Bone marrow (tissue), 2 donors: ENCODE measurements at regions not wholly inside any gene's neighbourhood (a gene's known extent, or its start where the extent isn't known, plus 50 kb on each side); places are given as distances from the start of the nearest gene placed in this dataset.
"Not testable (repeated sequence)": the region's sequence is repeated elsewhere in the genome, so short reads cannot be mapped to it uniquely, and the experiment has no call there.

Source experiments
- DNase-seq, 2 donors: peaks; one replicate each; lab custom pipeline; 2025; lab: John Stamatoyannopoulos, UW

DNA sequence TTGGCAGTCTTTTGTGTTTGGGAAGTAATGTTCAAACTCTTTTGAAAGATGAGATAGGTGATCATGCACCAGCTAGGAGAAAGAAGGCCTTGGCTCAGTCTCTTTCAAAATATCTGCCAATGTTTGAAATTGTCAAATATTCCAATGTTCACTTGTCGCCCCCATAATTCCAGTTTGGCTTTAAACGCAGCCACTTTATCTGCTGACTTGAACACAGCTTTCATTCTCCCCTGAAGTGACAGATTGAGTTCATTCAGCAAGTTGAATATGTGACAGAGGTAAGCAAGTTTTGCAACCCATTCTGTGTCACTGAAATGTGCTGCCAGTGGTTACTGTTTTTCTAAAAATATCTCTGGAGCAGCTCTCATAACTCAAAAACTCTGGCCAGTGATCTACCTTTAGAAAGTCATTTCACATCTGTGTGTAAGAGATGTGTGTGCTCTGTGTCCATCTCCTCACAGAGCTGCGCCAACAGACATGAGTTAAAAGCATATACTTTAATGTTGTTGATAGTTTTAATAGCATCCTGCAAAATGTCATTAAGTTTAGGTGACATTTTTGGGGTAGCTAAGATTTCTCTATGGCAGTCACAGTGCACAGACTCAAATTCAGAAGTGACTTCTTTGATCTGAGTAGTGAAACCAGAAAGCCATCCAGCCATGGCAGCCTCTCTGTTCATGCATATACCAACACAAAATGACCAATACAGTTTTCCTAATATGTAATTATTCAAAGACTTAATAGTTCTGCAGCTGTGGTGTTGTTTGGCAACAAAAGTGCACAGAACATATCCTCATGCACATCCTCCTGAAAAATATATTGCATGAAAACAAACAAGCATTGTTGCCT lies 614.3 kb upstream of the MIS18BP1 start:
- DNase-seq: no peak

DNA sequence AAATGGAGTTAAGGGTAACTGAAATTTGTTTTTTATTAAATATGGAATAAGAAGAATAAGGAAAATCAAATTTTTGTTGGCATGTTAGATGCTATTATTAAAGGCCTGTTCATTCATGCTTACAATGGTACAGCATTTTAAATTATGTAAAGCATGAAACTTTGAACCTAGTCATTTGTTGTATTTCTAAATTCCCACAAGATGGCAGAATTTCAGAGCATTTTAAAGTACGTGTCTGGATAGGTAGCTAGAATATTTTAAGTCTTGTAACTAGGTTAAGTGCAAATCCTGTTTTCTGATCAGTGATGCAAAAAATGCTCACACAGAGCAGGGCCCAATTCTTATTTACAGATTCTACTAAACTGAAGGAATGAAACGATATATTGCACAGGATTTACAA lies 585.6 kb upstream of the MIS18BP1 start:
- DNase-seq: no peak

DNA sequence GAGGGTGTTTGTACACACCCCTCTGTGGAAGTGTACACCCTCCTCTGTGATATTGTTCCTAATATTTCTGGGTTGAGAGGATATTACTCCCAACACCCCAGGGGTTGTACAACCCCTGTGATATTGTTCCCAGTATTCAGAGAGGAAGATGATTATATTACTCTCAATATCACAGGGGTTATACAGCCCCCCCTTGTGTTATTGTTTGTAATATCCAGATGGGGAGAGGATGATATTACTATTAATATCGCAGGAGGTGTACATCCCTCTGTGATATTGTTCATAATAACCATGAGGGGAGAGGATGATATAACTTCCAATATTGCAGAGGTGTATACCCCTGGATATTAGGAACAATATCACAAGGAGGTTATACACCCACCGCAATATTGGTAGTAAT lies 566.1 kb upstream of the MIS18BP1 start:
- DNase-seq: no peak

DNA sequence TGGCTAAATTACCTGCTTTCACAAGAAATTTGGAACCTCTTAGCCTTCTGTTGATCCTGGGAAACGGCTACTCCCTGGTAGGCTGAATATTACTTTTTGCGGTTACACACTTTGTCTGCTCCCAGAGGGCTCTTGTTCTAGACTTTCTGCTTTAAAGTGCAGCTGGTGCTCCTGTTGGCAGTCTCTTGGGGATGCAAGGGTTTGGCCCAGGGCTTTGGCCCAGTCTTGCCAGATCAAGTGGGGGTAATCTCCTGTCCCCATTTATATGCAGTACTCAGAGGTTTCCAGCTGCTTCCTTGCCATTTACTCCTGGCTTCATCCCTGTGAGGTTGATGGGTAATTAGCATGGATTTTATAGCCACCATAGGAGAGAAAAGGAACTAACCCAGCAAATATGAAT lies 558.2 kb upstream of the MIS18BP1 start:
- no peak for DNase-seq

DNA sequence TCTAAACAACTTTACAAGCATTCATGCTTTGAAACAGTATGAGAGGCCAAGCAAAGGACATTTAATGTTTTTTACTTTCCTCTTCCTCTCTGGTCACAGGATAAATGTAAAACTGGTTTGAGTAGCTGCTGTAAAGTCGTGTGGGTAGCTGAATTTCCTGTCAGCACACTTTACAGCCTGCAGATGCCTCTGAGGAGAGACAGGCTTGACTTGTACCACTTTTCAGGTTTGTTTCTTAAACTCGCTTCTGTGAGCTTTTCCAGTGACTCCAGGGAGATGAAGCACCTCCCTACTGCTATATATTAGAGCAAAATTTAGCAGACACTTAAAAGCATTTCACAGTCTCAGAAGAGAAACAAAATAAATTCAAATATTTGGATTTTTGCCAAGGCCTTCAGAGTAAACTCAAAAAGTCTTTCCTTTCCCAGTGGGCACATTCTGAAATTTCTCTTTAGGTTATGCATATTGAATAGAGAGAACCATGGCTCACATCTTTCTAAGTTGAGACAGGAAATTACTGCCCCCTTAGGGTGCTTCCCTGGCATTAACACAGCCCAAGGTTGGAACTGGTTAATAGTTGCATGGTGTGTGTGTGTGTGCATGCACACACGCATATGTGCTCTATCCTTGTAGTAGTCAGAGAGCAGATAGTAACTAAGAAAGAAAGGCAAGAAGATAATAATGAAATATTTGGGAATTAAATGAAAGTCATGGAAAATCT lies 557.3 kb upstream of the MIS18BP1 start:
- DNase-seq: no peak

DNA sequence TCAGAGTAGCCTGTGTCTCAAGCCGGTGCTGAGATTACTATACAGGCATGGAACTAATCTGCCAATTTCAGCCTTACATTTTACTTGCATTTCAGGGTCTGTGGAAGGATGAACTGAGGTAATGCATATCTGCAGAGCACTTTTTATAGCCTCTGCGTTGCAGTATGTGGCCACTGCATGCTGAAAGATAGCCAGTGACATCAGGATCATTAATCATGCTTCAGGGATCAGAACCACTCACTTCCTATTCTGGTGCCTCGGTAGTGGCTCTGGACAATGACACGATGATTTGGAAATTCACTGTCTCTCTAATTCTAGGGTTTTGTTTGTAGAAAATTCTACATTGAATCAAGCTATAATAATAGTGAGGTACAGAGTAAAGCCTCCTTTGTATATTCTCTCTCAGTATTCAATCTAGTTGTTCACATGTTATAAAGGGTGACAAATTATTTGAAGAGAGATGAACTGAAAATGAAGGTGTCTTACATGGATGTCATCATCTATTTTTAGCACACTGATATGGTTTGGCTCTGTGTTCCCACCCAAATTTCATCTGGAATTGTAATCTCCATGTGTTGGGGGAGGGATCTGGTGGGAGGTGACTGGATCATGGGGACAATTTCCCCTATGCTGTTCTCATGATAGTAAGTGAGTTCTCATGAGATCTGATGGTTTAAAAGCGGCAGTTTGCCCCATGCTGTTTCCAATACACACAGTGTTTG lies 554.3 kb upstream of the MIS18BP1 start:
- DNase-seq: no peak

DNA sequence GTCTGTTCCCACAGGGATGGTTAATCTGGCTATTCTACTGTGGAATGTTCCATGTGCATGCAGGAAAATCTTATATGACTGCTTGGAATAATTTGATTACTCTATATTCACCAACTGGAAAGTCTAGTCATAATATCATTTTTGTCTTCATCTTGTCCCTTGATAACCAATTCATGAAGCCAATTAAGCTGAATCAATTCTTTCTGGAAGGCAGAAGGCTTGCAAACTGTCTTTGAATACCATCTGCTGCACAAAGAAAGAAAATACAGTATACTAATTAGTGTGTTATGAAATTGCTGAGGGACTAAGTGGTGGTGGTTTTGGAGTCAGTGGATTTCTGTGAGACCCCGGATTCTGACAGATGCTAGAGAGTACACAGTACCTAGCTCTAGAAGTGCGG lies 546.5 kb upstream of the MIS18BP1 start:
- DNase-seq: no peak

DNA sequence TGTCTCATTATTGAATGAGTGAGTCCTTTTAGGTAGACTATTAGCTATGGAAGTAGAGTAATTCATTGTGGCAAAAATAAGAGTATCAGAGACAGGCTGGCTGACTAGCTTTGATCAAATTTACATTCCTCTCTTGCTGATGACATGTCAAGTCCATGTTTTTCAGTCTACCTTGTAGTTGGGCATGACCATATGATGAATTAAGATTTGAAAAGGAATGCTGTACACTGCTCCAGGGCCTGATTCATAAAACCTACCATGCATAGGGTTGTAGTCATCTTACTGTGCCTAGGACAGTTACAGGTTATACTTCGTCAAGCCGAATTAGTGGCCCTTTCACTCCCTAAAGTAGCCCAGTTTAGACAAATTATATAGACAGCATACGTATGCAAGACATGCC lies 545.7 kb upstream of the MIS18BP1 start:
- no peak for DNase-seq

DNA sequence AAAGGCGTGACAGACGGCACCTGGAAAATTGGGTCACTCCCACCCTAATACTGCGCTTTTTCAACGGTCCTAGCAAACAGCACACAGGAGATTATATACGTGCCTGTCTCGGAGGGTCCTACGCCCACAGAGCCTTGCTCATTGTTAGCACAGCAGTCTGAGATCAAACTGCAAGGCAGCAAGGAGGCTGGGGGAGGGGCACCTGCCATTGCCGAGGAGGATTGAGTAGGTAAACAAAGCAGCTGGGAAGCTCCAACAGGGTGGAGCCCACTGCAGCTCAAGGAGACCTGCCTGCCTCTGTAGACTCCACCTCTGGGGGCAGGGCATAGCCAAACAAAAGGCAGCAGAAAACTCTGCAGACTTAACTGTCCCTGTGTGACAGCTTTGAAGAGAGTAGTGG lies 543.0 kb upstream of the MIS18BP1 start:
- DNase-seq: not testable (repeated sequence)

DNA sequence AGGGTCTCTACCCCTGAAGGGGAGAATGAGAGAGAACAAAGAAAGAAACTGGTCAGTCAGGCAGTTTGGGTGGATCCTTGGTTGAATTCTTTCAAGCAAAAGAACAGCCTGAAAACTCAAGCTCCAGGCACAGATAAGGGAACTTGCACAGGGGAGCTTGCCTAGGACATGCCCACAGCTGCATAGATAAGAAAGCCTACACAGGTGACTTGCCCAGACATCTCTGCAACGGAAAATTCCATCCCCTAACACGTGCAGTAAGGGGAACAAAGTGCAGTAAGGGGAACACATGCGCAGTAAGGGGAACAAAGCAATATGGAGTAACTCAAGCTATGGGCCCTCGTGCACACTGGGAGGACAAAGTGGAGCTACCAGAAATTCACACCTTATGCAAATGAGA lies 540.1 kb upstream of the MIS18BP1 start:
- DNase-seq: no peak

DNA sequence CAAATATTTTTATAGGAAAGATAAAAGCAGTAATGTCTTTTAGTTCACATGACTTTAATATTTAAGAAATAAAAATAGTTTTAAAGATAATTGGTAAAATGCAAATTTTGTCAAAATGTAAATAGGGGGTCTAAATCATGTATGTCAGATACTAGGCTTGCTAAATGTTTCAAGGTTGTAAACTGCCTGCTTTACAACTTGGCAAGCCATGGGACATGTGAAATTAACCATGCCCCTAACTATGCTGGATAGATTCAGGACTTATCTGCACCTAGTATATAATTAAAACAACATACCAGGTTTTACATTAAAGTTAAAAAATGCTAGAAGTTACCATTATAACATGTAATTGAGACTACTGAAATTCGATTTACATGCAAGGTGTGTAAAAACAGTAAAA lies 537.3 kb upstream of the MIS18BP1 start:
- DNase-seq: no peak

DNA sequence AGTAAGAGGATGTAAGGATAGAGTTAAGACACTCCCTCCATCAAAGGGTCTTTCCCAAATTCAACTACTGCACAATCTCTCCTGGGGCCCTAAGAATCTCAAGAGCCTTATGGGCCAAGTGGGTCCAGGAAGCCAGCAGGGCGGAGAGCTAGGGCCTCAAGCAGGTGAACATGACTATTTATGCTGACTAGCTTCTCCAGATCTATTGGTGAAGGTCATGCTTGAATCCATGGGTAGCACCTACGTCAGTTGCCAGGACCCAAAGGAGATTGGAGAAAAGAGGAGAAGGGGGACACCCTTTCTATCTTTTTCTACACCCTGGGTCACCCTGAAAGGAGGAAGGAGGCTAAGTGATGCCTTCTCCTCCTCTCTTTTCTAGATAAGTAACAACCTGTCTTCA lies 534.2 kb upstream of the MIS18BP1 start:
- no peak for DNase-seq

DNA sequence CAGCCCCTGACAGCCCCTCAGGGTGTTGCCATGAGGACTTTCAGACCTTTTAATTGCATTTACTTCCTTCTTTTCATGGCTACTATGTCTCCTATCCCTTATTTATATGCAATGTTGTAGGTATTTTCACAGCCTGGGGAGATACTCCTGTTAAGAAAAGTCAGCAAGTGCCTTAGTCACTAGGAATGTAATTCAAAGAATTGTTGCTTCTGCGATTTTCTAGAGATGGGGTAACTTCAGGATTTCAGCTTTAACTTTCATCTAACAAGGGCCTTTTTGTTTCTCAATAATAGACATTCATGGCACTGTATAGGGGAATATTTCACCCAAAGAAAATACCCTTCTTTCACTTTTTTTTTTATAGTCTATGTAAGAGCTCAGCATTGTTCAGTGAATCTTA lies 533.3 kb upstream of the MIS18BP1 start:
- no peak for DNase-seq

DNA sequence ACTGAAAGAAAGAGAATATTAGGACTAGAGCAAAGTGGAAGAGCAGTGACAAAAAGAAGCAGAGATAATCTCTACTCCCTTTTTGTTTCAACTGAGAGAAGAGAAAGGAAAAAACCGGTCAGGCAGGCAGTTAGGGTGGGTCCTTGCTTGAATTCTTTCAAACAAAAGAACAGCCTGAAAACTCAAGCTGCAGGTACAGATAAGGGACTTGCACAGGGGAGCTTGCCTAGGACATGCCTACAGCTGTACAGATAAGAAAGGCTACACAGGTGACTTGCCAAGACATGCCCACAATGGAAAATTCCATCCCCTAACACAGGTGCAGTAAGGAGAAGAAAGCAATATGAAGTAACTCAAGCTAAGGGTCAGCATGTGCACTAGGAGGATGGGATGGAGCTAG lies 532.2 kb upstream of the MIS18BP1 start:
- no peak for DNase-seq

DNA sequence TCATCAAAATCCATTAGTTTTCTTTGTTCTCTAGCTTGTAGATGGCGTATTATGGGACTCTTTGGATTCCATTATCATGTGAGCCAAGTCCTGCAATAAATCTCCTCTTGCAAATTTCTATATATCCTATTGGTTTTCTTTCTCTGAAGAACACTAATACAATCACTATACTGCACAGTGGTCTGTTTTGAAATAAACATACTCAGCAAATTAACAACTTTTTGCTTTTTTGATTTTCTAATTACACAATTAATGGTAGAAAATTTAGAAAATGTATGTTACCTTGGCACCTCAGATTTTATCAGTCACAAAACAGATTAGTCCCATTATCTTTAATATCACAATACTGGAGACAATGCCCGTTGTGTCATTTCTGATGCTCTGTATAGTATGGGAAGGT lies 513.2 kb upstream of the MIS18BP1 start:
- no peak for DNase-seq

DNA sequence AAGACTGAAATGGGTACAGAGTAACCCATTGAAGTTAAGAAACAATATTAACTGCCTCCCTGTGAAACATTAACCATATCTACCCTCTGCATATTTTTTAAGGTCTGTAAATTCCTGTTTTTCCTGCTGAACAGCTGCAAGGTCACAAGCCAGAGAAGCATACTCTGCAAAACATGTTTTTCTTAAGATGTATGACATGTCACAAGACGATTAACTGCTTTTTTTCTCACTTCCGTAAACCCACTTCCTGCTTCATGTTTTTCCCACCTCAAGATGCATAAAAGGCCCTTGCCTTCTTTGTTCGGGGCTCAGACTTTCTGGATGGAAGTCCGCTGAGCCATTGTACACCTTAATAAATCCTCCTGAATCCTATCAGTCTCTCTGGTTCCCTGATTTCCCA lies 504.7 kb upstream of the MIS18BP1 start:
- no peak for DNase-seq

DNA sequence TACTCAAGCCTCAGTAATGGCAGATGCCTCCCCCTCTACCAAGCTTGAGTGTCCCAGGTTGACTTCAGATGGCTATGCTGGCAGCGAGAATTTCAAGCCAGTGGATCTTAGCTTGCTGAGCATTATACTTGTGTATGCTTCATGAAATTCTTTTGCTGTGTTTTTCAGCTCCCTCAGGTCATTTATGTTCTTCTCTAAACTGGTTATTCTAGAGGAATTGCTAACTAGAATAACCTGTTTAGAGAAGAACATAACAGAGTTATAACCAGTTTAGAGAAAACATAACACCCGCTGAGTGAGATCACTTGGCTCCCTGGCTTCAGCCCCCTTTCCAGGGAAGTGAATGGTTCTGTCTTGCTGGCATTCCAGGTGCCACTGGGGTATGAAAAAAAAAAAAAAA lies 503.4 kb upstream of the MIS18BP1 start:
- not testable (repeated sequence) for DNase-seq

DNA sequence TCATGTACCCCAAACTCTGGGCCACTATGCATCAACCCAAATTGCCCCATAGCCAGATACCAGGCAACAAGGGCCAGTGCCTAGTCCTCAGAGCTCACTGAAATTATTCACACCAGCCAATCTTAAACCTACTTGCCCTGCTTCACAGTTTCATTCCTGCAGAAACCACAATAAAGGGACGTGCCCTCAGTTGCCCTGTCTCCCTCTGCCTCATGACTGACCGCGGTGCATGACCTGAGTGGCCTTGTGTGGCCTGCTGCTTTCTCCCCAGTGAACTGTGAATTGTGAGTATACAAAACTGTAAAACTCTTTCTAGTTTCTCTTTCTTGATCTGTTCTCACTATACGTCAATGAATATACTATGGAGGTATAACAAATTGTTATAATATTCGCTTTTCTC lies 490.9 kb upstream of the MIS18BP1 start:
- DNase-seq: no peak

DNA sequence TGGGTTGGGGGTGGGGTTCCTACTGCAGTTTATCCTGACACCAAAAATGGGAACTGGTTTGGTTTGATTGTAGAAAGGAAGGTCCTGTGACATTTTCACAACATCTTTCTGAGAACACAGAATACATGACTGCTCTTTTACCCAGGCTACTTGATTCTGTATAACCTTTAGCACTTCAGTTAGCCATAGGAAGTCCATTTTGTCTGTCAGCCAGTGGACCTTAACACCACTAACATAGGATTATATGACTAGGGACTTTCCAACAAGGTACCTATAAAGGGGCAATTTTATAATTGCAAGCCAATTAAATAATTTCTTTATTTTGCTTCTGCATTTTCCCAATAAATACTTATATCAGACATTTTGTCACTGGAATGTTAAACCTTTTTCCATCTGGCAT lies 489.2 kb upstream of the MIS18BP1 start:
- no peak for DNase-seq

DNA sequence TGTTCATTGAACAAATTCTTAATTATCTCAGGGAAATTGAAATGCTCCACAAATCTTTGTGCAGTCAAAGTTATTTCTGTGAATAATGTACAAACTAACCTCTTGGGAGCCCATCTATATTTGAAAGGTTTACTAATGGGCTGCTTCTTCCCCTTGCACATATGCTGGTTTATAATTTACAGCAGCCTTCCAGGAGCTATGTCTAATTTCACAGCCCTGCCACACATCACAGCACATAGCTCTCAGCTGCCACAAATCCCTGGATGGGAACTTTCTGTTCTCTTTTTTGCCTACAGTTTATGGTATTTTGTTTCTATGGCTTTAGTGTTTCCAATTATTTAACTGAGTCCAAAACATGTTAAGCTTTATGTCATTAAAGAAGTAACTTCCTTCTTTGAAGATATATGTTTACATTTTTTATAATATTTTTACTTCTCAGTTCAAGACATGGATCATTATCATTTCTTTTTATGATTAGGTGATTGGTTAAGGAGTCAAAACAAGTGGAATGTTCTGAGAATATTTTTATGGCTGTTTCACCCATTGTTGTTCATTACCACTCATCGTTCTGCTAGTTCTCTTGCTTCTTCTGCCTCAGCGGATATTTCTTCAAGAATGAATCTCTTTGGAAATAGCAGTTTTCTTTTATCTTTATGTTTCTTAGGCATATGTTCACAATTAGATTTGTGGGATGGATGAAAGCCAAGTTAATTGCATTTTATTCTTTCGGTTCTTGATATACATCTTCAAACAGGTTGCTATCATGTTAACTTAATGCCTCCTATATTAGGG lies 475.6 kb upstream of the MIS18BP1 start:
- DNase-seq: no peak

DNA sequence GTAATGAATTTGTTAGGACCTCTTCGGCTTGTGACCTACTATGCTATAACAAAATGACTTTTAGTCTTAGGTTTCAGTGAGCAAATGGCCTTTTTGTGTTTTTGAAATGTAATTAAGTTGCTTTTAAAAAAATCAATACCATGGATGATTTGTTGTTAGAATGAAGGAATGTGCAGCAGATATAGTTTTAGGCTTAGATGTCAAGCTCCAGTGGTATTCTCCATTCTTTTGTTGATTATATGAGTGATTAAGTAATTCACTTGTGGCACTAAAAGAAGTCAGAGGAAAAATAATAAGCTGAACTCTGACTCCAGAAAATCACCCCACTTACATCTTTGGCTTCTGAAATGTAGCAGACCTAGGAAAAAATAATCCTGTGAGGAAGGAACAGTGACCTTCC lies 474.1 kb upstream of the MIS18BP1 start:
- DNase-seq: no peak

DNA sequence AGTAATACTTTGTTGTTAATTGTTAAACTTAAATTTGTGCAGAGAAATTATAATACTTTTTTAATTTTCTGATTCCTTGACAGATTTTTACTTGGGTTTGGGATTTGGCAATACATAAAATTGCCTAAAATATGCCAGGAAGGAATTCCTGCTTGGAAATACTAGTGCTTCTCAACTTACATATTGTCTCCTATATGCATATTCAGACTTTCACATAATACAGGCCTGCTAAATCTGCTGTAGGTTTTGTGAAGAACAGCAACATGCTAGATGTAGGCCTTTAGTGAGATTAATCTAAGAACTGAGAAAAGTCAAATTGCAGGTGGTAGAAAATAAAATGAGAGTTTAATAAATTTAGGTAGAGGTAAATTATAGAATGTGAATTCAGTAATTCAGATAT lies 468.5 kb upstream of the MIS18BP1 start:
- no peak for DNase-seq
